ENCODE measurements at regions not wholly inside any gene's neighbourhood (a gene's known extent, or its start where the extent isn't known, plus 50 kb on each side); places are given as distances from the start of the nearest gene placed in this dataset.

DNA sequence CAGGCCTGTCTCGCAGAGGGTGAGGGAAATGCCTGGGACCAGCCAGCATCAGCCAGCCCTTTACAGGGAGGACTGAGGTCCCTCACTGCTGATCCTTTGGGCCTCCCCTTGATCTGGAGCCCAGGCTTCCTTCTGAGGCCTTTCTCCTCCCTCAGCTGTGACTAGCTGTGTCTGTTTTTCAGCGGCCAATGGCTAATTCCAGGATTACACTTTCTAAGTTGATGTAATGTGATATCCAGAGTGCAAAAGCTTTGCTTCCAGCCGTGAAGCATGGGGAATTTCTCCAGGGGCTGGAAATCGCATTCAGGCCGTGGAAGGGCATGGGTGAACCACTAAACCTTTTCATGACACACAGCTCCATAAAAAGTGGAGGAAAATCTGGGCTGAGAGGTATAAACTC lies 157.6 kb downstream of the SHQ1 start:
- Histone ChIP-seq H3K27me3 (no peaks in the 10 kb centered on the region), H3K9me3 (no peaks in the 10 kb centered on the region), H3K4me3 (no peak overlapping the region), H3K27ac (no peak overlapping the region), H3K4me1 (no peaks in the 10 kb centered on the region), H3K36me3 (no peaks in the 10 kb centered on the region)
- WGBS, 2 donors: 67 to 75% methylated on average over 5 of the region's 5 CpGs
- DNase-seq (ENCODE audit: low spot score in 2 of 2): no peak
- TF ChIP-seq POLR2A (IDR thresholded peaks at IDR 0.05) (no peak), EP300 (IDR thresholded peaks at IDR 0.05) (no peak)
- TF ChIP-seq, protein P1, sequence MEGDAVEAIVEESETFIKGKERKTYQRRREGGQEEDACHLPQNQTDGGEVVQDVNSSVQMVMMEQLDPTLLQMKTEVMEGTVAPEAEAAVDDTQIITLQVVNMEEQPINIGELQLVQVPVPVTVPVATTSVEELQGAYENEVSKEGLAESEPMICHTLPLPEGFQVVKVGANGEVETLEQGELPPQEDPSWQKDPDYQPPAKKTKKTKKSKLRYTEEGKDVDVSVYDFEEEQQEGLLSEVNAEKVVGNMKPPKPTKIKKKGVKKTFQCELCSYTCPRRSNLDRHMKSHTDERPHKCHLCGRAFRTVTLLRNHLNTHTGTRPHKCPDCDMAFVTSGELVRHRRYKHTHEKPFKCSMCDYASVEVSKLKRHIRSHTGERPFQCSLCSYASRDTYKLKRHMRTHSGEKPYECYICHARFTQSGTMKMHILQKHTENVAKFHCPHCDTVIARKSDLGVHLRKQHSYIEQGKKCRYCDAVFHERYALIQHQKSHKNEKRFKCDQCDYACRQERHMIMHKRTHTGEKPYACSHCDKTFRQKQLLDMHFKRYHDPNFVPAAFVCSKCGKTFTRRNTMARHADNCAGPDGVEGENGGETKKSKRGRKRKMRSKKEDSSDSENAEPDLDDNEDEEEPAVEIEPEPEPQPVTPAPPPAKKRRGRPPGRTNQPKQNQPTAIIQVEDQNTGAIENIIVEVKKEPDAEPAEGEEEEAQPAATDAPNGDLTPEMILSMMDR (IDR thresholded peaks at IDR 0.05): no peak

DNA sequence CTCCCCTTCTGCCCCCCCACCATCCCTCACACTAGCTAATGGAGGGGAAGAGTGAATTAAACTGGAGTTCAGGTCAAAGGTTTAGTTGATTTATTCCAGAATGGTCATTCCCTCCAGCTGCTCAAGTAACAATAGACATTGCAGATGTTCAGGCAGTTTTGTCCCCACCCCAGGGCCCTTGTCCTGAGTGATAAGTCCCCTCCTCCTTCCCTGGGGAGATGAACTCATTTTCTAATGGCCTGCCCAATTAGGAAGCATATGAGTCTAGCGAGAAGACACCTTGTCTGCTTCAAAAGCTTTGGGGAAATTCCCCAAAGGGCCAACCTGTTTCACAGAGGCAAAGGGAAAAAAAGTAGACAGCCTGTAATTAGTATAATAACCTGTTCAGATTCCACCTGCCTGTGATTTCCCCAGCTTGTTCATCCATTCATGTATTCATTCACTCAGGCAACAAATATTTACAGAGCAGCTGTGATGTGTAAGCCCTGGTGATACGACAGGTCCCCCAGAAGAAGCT lies 165.3 kb downstream of the SHQ1 start:
- TF ChIP-seq, protein P1 (IDR thresholded peaks at IDR 0.05): no peak
- TF ChIP-seq EP300 (IDR thresholded peaks at IDR 0.05): no peak
- Histone ChIP-seq H3K9me3 (peaks cover 0 to 7% (median 0%) of the 10 kb centered on the region in 4 donors), H3K27me3 (no peaks in the 10 kb centered on the region), H3K36me3 (no peaks in the 10 kb centered on the region), H3K4me1 (peaks cover 0 to 3% (median 0%) of the 10 kb centered on the region in 4 donors), H3K27ac (no peak overlapping the region), H3K4me3 (no peak overlapping the region)
- WGBS, 2 donors: 87 to 95% methylated on average over 2 of the region's 2 CpGs
- DNase-seq (ENCODE audit: low spot score in 2 of 2): no peak

DNA sequence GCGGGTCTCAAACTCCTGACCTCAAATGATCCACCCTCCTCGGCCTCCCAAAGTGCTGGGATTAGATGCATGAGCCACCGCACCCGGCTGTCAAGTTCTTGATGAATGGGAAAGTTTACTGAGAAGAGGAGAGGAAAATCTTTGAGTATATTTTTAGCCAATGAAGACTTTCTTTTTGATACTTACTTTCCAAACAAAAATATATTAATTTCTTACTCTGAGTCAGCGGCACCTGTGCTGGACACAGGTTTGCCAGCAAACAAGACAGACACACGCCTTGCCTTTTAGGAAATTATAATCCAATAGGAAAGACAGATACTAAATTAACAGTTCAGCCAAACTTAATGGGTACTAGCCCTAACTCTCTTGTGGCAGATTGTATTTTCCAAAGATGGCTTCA lies 166.6 kb downstream of the SHQ1 start:
- no peak overlapping the region for H3K27ac ChIP-seq
- H3K27me3 ChIP-seq: no peaks in the 10 kb centered on the region
- DNase-seq (ENCODE audit: low spot score in 2 of 2): no peak
- peaks cover 0 to 7% (median 0%) of the 10 kb centered on the region in 4 donors for H3K9me3 ChIP-seq
- WGBS, 2 donors: 90 to 92% methylated on average over 6 of the region's 6 CpGs
- H3K36me3 ChIP-seq: no peaks in the 10 kb centered on the region
- TF ChIP-seq POLR2A (IDR thresholded peaks at IDR 0.05) (no peak), EP300 (IDR thresholded peaks at IDR 0.05) (no peak)
- TF ChIP-seq, protein P1 (IDR thresholded peaks at IDR 0.05): no peak
- no peak overlapping the region for H3K4me3 ChIP-seq
- H3K4me1 ChIP-seq: peaks cover 0 to 3% (median 0%) of the 10 kb centered on the region in 4 donors

DNA sequence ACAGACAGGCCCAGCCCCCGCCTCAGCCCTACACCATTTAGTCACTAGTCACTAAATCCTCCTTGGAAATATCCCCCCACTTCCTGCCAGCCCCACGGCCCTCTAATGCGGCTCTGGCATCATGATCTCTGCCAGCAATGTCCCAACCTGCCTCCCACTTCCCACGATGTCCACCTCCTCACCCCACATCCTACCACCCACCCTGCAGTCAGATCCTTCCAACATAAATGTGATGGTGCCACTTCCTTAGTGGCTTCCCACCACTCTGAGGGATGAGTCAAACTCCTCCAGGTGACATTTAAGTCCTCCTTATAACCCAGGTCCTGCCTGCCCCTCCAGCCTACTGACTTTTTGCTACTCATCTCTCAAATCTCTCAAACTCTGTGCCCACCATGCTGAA lies 167.5 kb downstream of the SHQ1 start:
- TF ChIP-seq POLR2A (IDR thresholded peaks at IDR 0.05): no peak
- TF ChIP-seq, protein P1 (IDR thresholded peaks at IDR 0.05): no peak
- TF ChIP-seq EP300 (IDR thresholded peaks at IDR 0.05): no peak
- Histone ChIP-seq H3K4me1 (peaks cover 0 to 3% (median 0%) of the 10 kb centered on the region in 4 donors), H3K9me3 (peaks cover 0 to 12% (median under 1%) of the 10 kb centered on the region in 4 donors), H3K27ac (no peak overlapping the region), H3K4me3 (no peak overlapping the region), H3K27me3 (no peaks in the 10 kb centered on the region), H3K36me3 (no peaks in the 10 kb centered on the region)
- no peak for DNase-seq (ENCODE audit: low spot score in 2 of 2)
- 86 to 88% methylated on average over 4 of the region's 4 CpGs for WGBS, 2 donors

DNA sequence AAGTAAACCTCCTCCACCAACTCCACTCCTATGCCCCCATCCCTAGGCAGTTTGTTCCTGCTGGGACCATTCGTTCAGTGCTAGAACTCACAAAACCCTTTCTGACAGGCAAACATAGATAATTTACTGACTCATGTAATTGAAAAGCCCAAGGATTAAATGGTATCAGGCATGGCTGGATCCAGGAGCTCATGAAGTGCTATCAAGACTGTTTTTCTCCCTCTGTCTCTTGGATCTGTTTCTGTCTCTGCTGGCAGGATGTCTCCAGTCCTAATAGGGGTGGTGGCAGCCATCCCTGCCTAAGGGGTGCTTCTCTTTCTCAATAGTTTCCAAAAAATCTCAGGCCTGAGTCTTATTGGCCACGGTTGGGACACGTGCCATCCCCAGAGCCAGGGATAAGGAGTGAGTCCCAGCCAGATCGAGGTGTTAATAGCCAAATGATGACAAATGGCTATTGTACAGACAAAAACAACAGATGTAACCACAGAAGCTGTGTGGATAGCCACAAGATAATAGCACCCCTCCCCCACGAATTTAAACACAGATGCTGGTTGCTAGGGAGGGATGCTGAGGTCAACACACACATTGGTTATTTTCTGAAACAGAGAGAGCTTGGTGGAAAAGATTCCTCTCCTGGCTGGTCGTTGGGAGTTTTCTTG lies 168.6 kb downstream of the SHQ1 start:
- 54 to 58% methylated on average over 6 of the region's 6 CpGs for WGBS, 2 donors
- no peaks in the 10 kb centered on the region for H3K27me3 ChIP-seq
- H3K4me3 ChIP-seq: no peak overlapping the region
- DNase-seq (ENCODE audit: low spot score in 2 of 2): no peak
- no peaks in the 10 kb centered on the region for H3K4me1 ChIP-seq
- TF ChIP-seq POLR2A (IDR thresholded peaks at IDR 0.05) (no peak), EP300 (IDR thresholded peaks at IDR 0.05) (no peak)
- TF ChIP-seq, protein P1 (IDR thresholded peaks at IDR 0.05): no peak
- H3K9me3 ChIP-seq: peaks cover 0 to 20% (median 2%) of the 10 kb centered on the region in 4 donors
- H3K36me3 ChIP-seq: no peaks in the 10 kb centered on the region
- H3K27ac ChIP-seq: no peak overlapping the region
